Muscle of leg (tissue), 3 donors: ENCODE measurements at regions not wholly inside any gene's neighbourhood (a gene's known extent, or its start where the extent isn't known, plus 50 kb on each side); places are given as distances from the start of the nearest gene placed in this dataset.
A peak's percentile ranks its signal among the peaks of the same experiment; 100 is the strongest.

Experiments
- DNase-seq: peaks from one replicate; pipeline ENCODE4 v3.0.0; 2013
- H3K27ac ChIP-seq: one replicate; pipeline ENCODE4 v1.5.1; 2013; ENCODE audit warnings: mild to moderate bottlenecking, low read length, control low read depth
- H3K27me3 ChIP-seq: one replicate; pipeline ENCODE4 v1.6.1; 2013; ENCODE audit warnings: low read length; ENCODE audit not compliant: control insufficient read depth, insufficient read depth
- H3K36me3 ChIP-seq: one replicate; pipeline ENCODE4 v1.6.1; 2013; ENCODE audit warnings: low read length; ENCODE audit not compliant: control insufficient read depth, insufficient read depth
- H3K4me1 ChIP-seq: one replicate; pipeline ENCODE4 v1.6.1; 2013; ENCODE audit warnings: low read length; ENCODE audit not compliant: control insufficient read depth, insufficient read depth
- H3K4me3 ChIP-seq: one replicate; pipeline ENCODE4 v1.5.1; 2013; ENCODE audit warnings: low read length, control low read depth
- H3K9me3 ChIP-seq: replicated peaks from 2 replicates; pipeline ENCODE4 v1.6.1; 2013; ENCODE audit warnings: low read depth, low read length; ENCODE audit not compliant: control insufficient read depth
- WGBS: methylation state at CpG from one replicate; pipeline ENCODE4 v1.1.5; 2013; ENCODE audit warnings: missing lambda C conversion rate; ENCODE audit not compliant: insufficient coverage; 5-methylcytosine and 5-hydroxymethylcytosine counted together

DNA sequence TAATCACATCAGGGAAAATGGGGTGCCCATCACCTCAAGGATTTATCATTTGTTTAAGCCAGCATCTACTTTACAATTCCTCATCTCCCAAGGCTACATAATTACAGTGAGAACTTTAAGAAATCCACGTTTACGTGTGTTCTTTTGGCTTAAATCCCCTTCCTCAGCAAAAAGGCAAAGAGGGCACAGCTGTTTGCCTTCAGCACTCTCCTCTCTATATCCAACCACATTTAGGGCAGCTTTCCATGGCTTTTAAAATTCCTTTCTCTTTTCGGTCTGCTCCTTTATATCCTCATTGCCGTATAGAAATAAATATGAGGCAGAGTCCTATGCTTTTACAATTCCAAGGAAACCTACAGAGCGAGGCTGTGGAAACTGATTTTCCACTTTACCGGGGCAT, 175.9 kb downstream of the EMP1 start:
- H3K9me3 ChIP-seq = peaks cover 1% of the 10 kb centered on the region
- 20% methylated on average over 2 of the region's 6 CpGs for WGBS

DNA sequence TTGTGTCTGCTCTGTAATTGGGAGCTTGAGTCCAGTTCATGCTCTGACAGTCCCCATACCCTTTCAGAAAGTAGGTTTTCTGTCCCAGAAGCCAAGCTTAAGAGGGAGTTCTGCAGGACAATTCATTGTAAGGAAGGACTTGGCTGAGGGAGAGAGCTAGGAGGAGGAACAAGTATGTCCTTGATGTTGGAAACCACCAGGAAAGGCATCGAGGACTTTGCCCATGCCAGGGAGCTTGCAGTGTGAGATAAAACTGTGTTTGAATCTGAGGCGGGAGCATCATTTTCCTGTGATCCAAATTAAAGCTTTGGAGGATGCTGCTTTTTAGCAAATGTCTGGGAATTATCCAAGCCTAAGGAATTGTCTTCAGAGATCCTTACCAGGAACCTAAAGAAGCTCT, 175.3 kb downstream of the EMP1 start:
- no peaks in the 10 kb centered on the region for H3K27me3 ChIP-seq
- no peaks in the 10 kb centered on the region for H3K9me3 ChIP-seq
- no peak for DNase-seq
- WGBS = 67% methylated on average over 1 of the region's 2 CpGs
- no peak overlapping the region for H3K27ac ChIP-seq
- no peak overlapping the region for H3K4me3 ChIP-seq
- no peaks in the 10 kb centered on the region for H3K36me3 ChIP-seq
- H3K4me1 ChIP-seq = peaks cover 33% of the 10 kb centered on the region

More for the DNA sequence above, 175.9 kb downstream of the EMP1 start:
- Histone ChIP-seq H3K27me3 (no peaks in the 10 kb centered on the region), H3K27ac (no peak overlapping the region), H3K36me3 (no peaks in the 10 kb centered on the region), H3K4me3 (no peak overlapping the region), H3K4me1 (peaks cover 31% of the 10 kb centered on the region)
- peak; percentile 31 for DNase-seq

GRCh38 chr12:13371367-13371766, 174.8 kb downstream of the EMP1 start:
- Histone ChIP-seq H3K4me1 (peaks cover 34% of the 10 kb centered on the region), H3K27ac (no peak overlapping the region), H3K36me3 (no peaks in the 10 kb centered on the region), H3K9me3 (no peaks in the 10 kb centered on the region), H3K27me3 (no peaks in the 10 kb centered on the region), H3K4me3 (no peak overlapping the region)
- 25% methylated on average over 1 of the region's 1 CpG for WGBS
- no peak for DNase-seq

DNA sequence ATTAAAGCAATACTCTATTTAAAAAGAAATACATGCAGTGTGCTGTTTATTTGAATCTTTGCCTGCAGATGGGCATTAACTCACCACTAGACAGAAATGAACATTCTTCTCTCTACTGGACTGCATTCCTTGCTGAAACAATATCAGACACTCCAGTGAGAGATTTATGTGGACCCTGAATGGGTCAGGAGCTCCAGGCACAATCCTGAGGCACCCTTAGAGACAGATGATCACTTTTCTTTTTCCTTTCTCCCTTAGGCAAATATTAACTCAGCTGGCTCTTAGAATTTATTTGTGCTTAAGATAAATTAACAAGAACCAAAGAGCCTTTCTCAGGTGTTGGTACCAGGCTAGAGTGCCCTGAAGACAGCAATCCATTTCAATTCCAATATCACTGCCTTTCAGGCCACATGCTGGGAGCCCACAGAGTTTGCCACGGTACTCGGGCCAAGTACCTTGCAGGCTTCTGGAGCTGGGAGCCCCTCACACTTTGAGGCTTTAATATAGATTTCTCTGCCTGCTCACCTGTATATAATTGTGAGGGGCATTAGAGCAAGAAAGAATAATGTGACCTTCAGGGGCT, 173.0 kb downstream of the EMP1 start:
- H3K27me3 ChIP-seq = no peaks in the 10 kb centered on the region
- H3K36me3 ChIP-seq = no peaks in the 10 kb centered on the region
- no peak for DNase-seq
- no peak overlapping the region for H3K4me3 ChIP-seq
- no peak overlapping the region for H3K27ac ChIP-seq
- H3K4me1 ChIP-seq = peaks cover 29% of the 10 kb centered on the region
- H3K9me3 ChIP-seq = no peaks in the 10 kb centered on the region
- WGBS = no CpG with 5 or more reads among the region's 2 CpGs

- Histone ChIP-seq H3K4me1 (peaks cover 26% of the 10 kb centered on the region), H3K36me3 (no peaks in the 10 kb centered on the region), H3K27ac (no peak overlapping the region), H3K4me3 (no peak overlapping the region), H3K9me3 (no peaks in the 10 kb centered on the region), H3K27me3 (no peaks in the 10 kb centered on the region)
- WGBS = no CpG with 5 or more reads among the region's 2 CpGs
- no peak for DNase-seq
Observed at GRCh38 chr12:13368971-13369370, 172.4 kb downstream of the EMP1 start.

GRCh38 chr12:13368431-13368830, 171.9 kb downstream of the EMP1 start:
- H3K27ac ChIP-seq = no peak overlapping the region
- WGBS = no CpG with 5 or more reads among the region's 1 CpG
- H3K9me3 ChIP-seq = no peaks in the 10 kb centered on the region
- H3K36me3 ChIP-seq = no peaks in the 10 kb centered on the region
- no peak overlapping the region for H3K4me3 ChIP-seq
- no peaks in the 10 kb centered on the region for H3K27me3 ChIP-seq
- H3K4me1 ChIP-seq = peaks cover 23% of the 10 kb centered on the region
- DNase-seq = no peak

DNA sequence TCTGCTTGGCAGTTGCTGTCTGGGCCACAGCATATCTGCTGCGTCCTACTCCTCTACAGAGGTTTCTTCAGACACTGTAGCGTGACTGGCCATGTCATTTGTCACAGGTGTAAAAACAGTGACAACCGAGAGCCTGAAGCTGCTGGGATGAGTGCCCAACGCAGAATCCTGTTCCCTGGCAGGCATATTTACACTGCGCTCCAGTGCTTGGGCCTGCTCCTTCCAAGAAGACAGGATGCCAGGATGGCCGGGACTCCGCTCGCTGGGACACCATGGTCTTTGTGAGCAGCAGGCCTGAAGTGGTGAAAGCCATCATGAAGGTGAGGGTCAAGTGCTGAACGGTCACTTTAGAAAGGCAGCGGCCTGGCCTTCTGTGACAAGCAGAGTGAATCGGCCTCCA, 171.4 kb downstream of the EMP1 start:
- Histone ChIP-seq H3K27me3 (no peaks in the 10 kb centered on the region), H3K36me3 (no peaks in the 10 kb centered on the region), H3K4me1 (peaks cover 23% of the 10 kb centered on the region), H3K27ac (no peak overlapping the region), H3K9me3 (no peaks in the 10 kb centered on the region), H3K4me3 (no peak overlapping the region)
- WGBS = 90% methylated on average over 11 of the region's 11 CpGs
- no peak for DNase-seq

DNA sequence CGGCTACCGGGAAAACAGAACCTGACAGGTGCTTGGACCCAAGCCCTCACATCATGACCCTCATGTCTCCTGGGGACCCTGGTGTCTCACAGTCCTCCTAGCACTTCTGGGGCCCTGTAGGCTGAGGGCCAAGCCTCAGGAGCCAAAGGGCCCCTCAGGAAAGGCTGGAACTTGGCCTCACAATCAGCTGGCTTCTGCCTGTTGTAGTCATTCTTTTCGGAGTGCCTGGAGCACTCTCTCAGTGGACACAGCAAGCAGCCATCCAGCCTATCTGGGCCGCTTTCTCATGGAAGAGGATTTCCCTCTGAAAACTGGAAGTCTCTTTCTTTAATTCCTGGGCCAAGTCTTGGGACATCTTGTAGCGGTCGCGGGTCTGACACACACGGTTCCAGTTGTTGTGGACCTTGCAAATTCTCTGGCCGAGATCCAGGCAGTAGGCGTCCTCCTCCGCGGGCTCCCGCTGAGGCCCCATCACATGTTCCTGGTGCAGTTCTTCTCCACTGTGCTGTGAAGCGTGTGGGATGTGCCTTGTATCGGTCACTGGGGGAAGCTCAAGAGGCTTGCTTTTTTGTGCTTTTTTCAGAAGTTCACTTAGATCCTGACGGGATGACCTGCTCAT, 169.3 kb downstream of the EMP1 start:
- Histone ChIP-seq H3K27me3 (no peaks in the 10 kb centered on the region), H3K9me3 (no peaks in the 10 kb centered on the region), H3K36me3 (no peaks in the 10 kb centered on the region), H3K4me1 (peaks cover 18% of the 10 kb centered on the region), H3K27ac (no peak overlapping the region), H3K4me3 (no peak overlapping the region)
- peak; percentile 48 for DNase-seq
- WGBS = 64% methylated on average over 14 of the region's 16 CpGs

GRCh38 chr12:13362260-13362841, 165.8 kb downstream of the EMP1 start:
- WGBS = 59% methylated on average over 4 of the region's 5 CpGs
- Histone ChIP-seq H3K9me3 (no peaks in the 10 kb centered on the region), H3K4me3 (no peak overlapping the region), H3K4me1 (peaks cover 11% of the 10 kb centered on the region), H3K27me3 (no peaks in the 10 kb centered on the region), H3K27ac (no peak overlapping the region), H3K36me3 (no peaks in the 10 kb centered on the region)
- peak; percentile 33 for DNase-seq

DNA sequence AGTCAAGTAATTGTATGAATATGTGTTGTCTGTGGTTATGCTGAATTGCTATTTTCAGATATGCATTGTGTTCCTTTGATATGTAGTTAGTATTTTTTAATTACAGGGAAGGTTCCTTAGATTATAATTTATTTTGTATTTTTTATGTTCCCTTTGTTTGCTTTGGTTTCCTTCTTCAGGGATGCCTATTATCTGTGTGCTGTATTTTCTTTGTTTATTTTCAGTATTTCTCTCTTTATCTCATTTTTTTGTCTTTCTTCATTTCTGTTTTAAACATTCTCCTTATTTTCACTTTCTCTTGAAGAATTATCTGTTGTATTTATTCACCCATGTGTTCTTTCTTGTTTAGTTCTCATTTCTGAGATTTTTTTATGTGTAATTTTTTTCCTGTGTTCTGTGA, 163.1 kb downstream of the EMP1 start:
- Histone ChIP-seq H3K9me3 (no peaks in the 10 kb centered on the region), H3K27me3 (no peaks in the 10 kb centered on the region), H3K36me3 (no peaks in the 10 kb centered on the region), H3K4me1 (no peaks in the 10 kb centered on the region), H3K4me3 (no peak overlapping the region), H3K27ac (no peak overlapping the region)
- no peak for DNase-seq
